OCI-LY1 (cell line): ENCODE measurements at regions not wholly inside any gene's neighbourhood (a gene's known extent, or its start where the extent isn't known, plus 50 kb on each side); places are given as distances from the start of the nearest gene placed in this dataset.

Experiments
- EZH2 ChIP-seq: fragments of 200-600 bp; sonication (generic), shearing (Covaris generic); IDR thresholded peaks from 2 replicates; pipeline ENCODE4 v1.8.0; 2017; ENCODE audit warnings: borderline replicate concordance, mixed run types, mild to moderate bottlenecking, antibody characterized with exemption, low read length, moderate library complexity, mixed read lengths
- TF ChIP-seq, protein P1 (sequence below): fragments of 200-600 bp; sonication (generic), shearing (Covaris generic); IDR thresholded peaks from 2 replicates; pipeline ENCODE4 v1.5.1; 2017; ENCODE audit warnings: mild to moderate bottlenecking, antibody characterized with exemption, low read length, moderate library complexity, mixed read lengths

DNA sequence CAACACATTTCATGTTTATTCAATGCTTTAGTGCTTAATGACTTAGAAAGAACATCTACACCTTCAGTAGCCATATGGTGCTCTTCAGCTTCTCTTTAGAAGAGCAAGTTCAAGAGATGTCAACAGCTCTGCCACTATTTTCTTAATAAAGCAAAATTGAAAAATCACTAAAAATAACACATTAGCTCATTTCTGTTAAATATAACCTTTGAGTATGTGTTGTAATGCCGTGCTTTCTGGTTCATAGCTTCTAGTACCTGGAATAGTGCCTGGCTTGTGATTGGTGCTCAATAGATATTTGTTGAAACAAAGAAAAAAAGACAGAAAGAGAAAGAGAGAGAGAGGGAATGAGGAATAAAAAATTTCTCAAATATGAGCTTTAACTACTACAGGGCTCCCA is 349.8 kb upstream of the SPRED2 start:
- TF ChIP-seq, protein P1, sequence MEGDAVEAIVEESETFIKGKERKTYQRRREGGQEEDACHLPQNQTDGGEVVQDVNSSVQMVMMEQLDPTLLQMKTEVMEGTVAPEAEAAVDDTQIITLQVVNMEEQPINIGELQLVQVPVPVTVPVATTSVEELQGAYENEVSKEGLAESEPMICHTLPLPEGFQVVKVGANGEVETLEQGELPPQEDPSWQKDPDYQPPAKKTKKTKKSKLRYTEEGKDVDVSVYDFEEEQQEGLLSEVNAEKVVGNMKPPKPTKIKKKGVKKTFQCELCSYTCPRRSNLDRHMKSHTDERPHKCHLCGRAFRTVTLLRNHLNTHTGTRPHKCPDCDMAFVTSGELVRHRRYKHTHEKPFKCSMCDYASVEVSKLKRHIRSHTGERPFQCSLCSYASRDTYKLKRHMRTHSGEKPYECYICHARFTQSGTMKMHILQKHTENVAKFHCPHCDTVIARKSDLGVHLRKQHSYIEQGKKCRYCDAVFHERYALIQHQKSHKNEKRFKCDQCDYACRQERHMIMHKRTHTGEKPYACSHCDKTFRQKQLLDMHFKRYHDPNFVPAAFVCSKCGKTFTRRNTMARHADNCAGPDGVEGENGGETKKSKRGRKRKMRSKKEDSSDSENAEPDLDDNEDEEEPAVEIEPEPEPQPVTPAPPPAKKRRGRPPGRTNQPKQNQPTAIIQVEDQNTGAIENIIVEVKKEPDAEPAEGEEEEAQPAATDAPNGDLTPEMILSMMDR: no peak
- TF ChIP-seq EZH2: no peak
